ENCODE measurements at regions not wholly inside any gene's neighbourhood (a gene's known extent, or its start where the extent isn't known, plus 50 kb on each side); places are given as distances from the start of the nearest gene placed in this dataset.

GRCh38 chr6:140318408-140318807 lies 944.0 kb upstream of the CITED2 start:
- WGBS, 2 donors (ENCODE audit: low coverage in 1 of 2), result 70 to 81% methylated on average over 3 of the region's 3 CpGs
- no peak for TF ChIP-seq EP300 (IDR thresholded peaks at IDR 0.05)
- TF ChIP-seq CTCF (IDR thresholded peaks at IDR 0.05), result no peak
- TF ChIP-seq POLR2AphosphoS5 (IDR thresholded peaks at IDR 0.05), result no peak
- TF ChIP-seq POLR2A (IDR thresholded peaks at IDR 0.05), result no peak
- no peaks in the 10 kb centered on the region for H3K36me3 ChIP-seq
- H3K4me1 ChIP-seq, result peaks cover 0 to 46% (median 12%) of the 10 kb centered on the region in 3 donors
- peak overlapping the region in 3 of 4 donors; percentile 5 to 53 (median 12) for H3K27ac ChIP-seq
- no peak for ATAC-seq
- no peaks in the 10 kb centered on the region for H3K9me3 ChIP-seq
- no peak overlapping the region for H3K4me3 ChIP-seq
- no peaks in the 10 kb centered on the region for H3K27me3 ChIP-seq

- 54 to 66% methylated on average over 2 of the region's 2 CpGs for WGBS, 2 donors (ENCODE audit: low coverage in 1 of 2)
- no peaks in the 10 kb centered on the region for H3K27me3 ChIP-seq
- peak overlapping the region in 1 of 4 donors; percentile 5 for H3K27ac ChIP-seq
- ATAC-seq, result no peak
- H3K9me3 ChIP-seq, result peaks cover 0 to 3% (median 0%) of the 10 kb centered on the region in 3 donors
- no peak for TF ChIP-seq POLR2AphosphoS5 (IDR thresholded peaks at IDR 0.05)
- no peak for TF ChIP-seq POLR2A (IDR thresholded peaks at IDR 0.05)
- TF ChIP-seq CTCF (IDR thresholded peaks at IDR 0.05), result no peak
- TF ChIP-seq EP300 (IDR thresholded peaks at IDR 0.05), result no peak
- H3K4me3 ChIP-seq, result no peak overlapping the region
- H3K36me3 ChIP-seq, result no peaks in the 10 kb centered on the region
- peaks cover 0 to 46% (median 12%) of the 10 kb centered on the region in 3 donors for H3K4me1 ChIP-seq
Measured at GRCh38 chr6:140317950-140318349, 943.5 kb upstream of the CITED2 start.

GRCh38 chr6:140316966-140317365 lies 942.5 kb upstream of the CITED2 start:
- WGBS, 2 donors (ENCODE audit: low coverage in 1 of 2), result 86 to 92% methylated on average over 4 of the region's 4 CpGs
- no peaks in the 10 kb centered on the region for H3K27me3 ChIP-seq
- H3K9me3 ChIP-seq, result peaks cover 0 to 3% (median 0%) of the 10 kb centered on the region in 3 donors
- ATAC-seq, result no peak
- H3K27ac ChIP-seq, result no peak overlapping the region
- TF ChIP-seq EP300 (IDR thresholded peaks at IDR 0.05), result no peak
- TF ChIP-seq POLR2A (IDR thresholded peaks at IDR 0.05), result no peak
- TF ChIP-seq POLR2AphosphoS5 (IDR thresholded peaks at IDR 0.05), result no peak
- no peak for TF ChIP-seq CTCF (IDR thresholded peaks at IDR 0.05)
- H3K4me3 ChIP-seq, result no peak overlapping the region
- H3K36me3 ChIP-seq, result no peaks in the 10 kb centered on the region
- H3K4me1 ChIP-seq, result peaks cover 0 to 40% (median 12%) of the 10 kb centered on the region in 3 donors

GRCh38 chr6:140314682-140315081 lies 940.2 kb upstream of the CITED2 start:
- Histone ChIP-seq H3K4me1 (peaks cover 0 to 17% (median 4%) of the 10 kb centered on the region in 3 donors), H3K36me3 (no peaks in the 10 kb centered on the region), H3K9me3 (peaks cover 0 to 3% (median 0%) of the 10 kb centered on the region in 3 donors), H3K27ac (no peak overlapping the region), H3K27me3 (no peaks in the 10 kb centered on the region), H3K4me3 (no peak overlapping the region)
- TF ChIP-seq EP300 (IDR thresholded peaks at IDR 0.05) (no peak), POLR2A (IDR thresholded peaks at IDR 0.05) (no peak), CTCF (IDR thresholded peaks at IDR 0.05) (no peak), POLR2AphosphoS5 (IDR thresholded peaks at IDR 0.05) (no peak)
- 94% methylated on average over 2 of the region's 2 CpGs for WGBS, 2 donors (ENCODE audit: low coverage in 1 of 2)
- ATAC-seq, result no peak

GRCh38 chr6:140311146-140311545 lies 936.7 kb upstream of the CITED2 start:
- Histone ChIP-seq H3K4me3 (no peak overlapping the region), H3K27ac (no peak overlapping the region), H3K4me1 (no peaks in the 10 kb centered on the region), H3K9me3 (peaks cover 0 to 3% (median 0%) of the 10 kb centered on the region in 3 donors), H3K27me3 (no peaks in the 10 kb centered on the region), H3K36me3 (no peaks in the 10 kb centered on the region)
- ATAC-seq, result no peak
- TF ChIP-seq EP300 (IDR thresholded peaks at IDR 0.05) (no peak), POLR2AphosphoS5 (IDR thresholded peaks at IDR 0.05) (no peak), POLR2A (IDR thresholded peaks at IDR 0.05) (no peak), CTCF (IDR thresholded peaks at IDR 0.05) (no peak)
